Type B pancreatic cell (in vitro differentiated cells): ENCODE measurements at regions not wholly inside any gene's neighbourhood (a gene's known extent, or its start where the extent isn't known, plus 50 kb on each side); places are given as distances from the start of the nearest gene placed in this dataset.

ENCODE experiments used
- DNase-seq: peaks from one replicate; pipeline ENCODE4 v3.0.0; 2021; ENCODE audit warnings: mixed read lengths; ENCODE audit not compliant: unreplicated experiment; ENCODE audit errors: extremely low spot score
- H3K27ac Mint-ChIP-seq: 2 replicates; pipeline ENCODE4 v1.8.0; 2021; ENCODE audit warnings: mild to moderate bottlenecking, mixed read lengths
- H3K27me3 Mint-ChIP-seq: 2 replicates; pipeline ENCODE4 v1.8.0; 2021; ENCODE audit warnings: mixed read lengths
- H3K36me3 Mint-ChIP-seq: 2 replicates; pipeline ENCODE4 v1.8.0; 2021; ENCODE audit warnings: mixed read lengths
- H3K4me1 Mint-ChIP-seq: one replicate; pipeline ENCODE4 v1.8.0; 2021; ENCODE audit warnings: mixed read lengths; ENCODE audit not compliant: unreplicated experiment
- H3K4me3 Mint-ChIP-seq: 2 replicates; pipeline ENCODE4 v1.8.0; 2021; ENCODE audit warnings: mild to moderate bottlenecking, mixed read lengths
- H3K9me3 Mint-ChIP-seq: 2 replicates; pipeline ENCODE4 v1.8.0; 2021; ENCODE audit warnings: mixed read lengths
- CTCF ChIP-seq: fragments of 200-600 bp; sonication (generic); conservative IDR thresholded peaks from 2 replicates; pipeline ENCODE4 v1.5.0; 2021; ENCODE audit warnings: antibody characterized with exemption, mild to moderate bottlenecking

GRCh38 chr1:4107291-4107690 lies 207.2 kb upstream of the C1orf174 start:
- H3K4me3 Mint-ChIP-seq = no peak overlapping the region
- H3K36me3 Mint-ChIP-seq = no peaks in the 10 kb centered on the region
- peaks cover 18% of the 10 kb centered on the region for H3K4me1 Mint-ChIP-seq
- no peak for DNase-seq
- no peak for TF ChIP-seq CTCF
- H3K27ac Mint-ChIP-seq = no peak overlapping the region
- peaks cover 6% of the 10 kb centered on the region for H3K27me3 Mint-ChIP-seq
- peaks cover 5% of the 10 kb centered on the region for H3K9me3 Mint-ChIP-seq

- H3K4me3 Mint-ChIP-seq = peak overlapping the region; percentile 39
- H3K27me3 Mint-ChIP-seq = peaks cover 9% of the 10 kb centered on the region
- H3K4me1 Mint-ChIP-seq = peaks cover 16% of the 10 kb centered on the region
- no peaks in the 10 kb centered on the region for H3K36me3 Mint-ChIP-seq
- no peak for DNase-seq
- TF ChIP-seq CTCF = no peak
- H3K27ac Mint-ChIP-seq = peak overlapping the region; percentile 50
- peaks cover 5% of the 10 kb centered on the region for H3K9me3 Mint-ChIP-seq
These were observed 208.3 kb upstream of the C1orf174 start for GRCh38 chr1:4108331-4108730.

- no peaks in the 10 kb centered on the region for H3K36me3 Mint-ChIP-seq
- no peak for DNase-seq
- peak overlapping the region; percentile 50 for H3K27ac Mint-ChIP-seq
- no peak for TF ChIP-seq CTCF
- H3K4me1 Mint-ChIP-seq = peaks cover 19% of the 10 kb centered on the region
- H3K27me3 Mint-ChIP-seq = peaks cover 11% of the 10 kb centered on the region
- H3K9me3 Mint-ChIP-seq = peaks cover 5% of the 10 kb centered on the region
- peak overlapping the region; percentile 39 for H3K4me3 Mint-ChIP-seq
These were observed 208.9 kb upstream of the C1orf174 start for GRCh38 chr1:4108758-4109627.

GRCh38 chr1:4109628-4109940 lies 209.5 kb upstream of the C1orf174 start:
- Mint-ChIP-seq H3K27me3 (peaks cover 14% of the 10 kb centered on the region), H3K9me3 (peaks cover 5% of the 10 kb centered on the region), H3K4me1 (peaks cover 19% of the 10 kb centered on the region), H3K4me3 (no peak overlapping the region), H3K36me3 (no peaks in the 10 kb centered on the region), H3K27ac (no peak overlapping the region)
- no peak for TF ChIP-seq CTCF
- no peak for DNase-seq

- Mint-ChIP-seq H3K4me3 (no peak overlapping the region), H3K9me3 (peaks cover 5% of the 10 kb centered on the region), H3K4me1 (peaks cover 19% of the 10 kb centered on the region), H3K36me3 (no peaks in the 10 kb centered on the region), H3K27ac (no peak overlapping the region), H3K27me3 (peaks cover 14% of the 10 kb centered on the region)
- no peak for DNase-seq
- TF ChIP-seq CTCF = no peak
These were observed 210.8 kb upstream of the C1orf174 start for GRCh38 chr1:4110888-4111287.
